Endothelial cell of umbilical vein (primary cell): ENCODE measurements at regions not wholly inside any gene's neighbourhood (a gene's known extent, or its start where the extent isn't known, plus 50 kb on each side); places are given as distances from the start of the nearest gene placed in this dataset.

Experiments
- BruUV-seq: library from RNA; stranded (reverse); fragments of 400-500 nt; replicated peaks from 2 replicates; lab custom pipeline; 2021; lab: Mats Ljungman, UMichigan
- CTCF ChIA-PET: fragments of 300-600, 350-600 bp; sonication (Branson Sonifier 250); formaldehyde crosslinking; loops from one replicate; lab custom pipeline; 2021; ENCODE audit warnings: antibody characterized with exemption, inconsistent platforms; lab: Charles Lee
- POLR2A ChIA-PET: fragments of 300-600, 350-600 bp; sonication (Branson Sonifier 250); formaldehyde crosslinking; loops from one replicate; lab custom pipeline; 2021; ENCODE audit warnings: antibody characterized with exemption, inconsistent platforms; lab: Charles Lee
- DNase-seq: peaks from one replicate; pipeline ENCODE4 v3.0.0-alpha.2; 2011; ENCODE audit warnings: low read depth, low spot score
- FAIRE-seq: peaks from 2 replicates; lab custom pipeline; 2011; peaks lifted over from hg19 to GRCh38; lab: Jason Lieb, UNC
- H2AFZ ChIP-seq: 2 replicates; pipeline ENCODE4 v1.6.0; 2012; ENCODE audit warnings: low read depth, low read length, control low read depth, inconsistent platforms
- H3K27ac ChIP-seq: 2 replicates; pipeline ENCODE4 v1.5.1; 2011; ENCODE audit warnings: low read depth, mild to moderate bottlenecking, control low read depth, low read length, moderate library complexity; ENCODE audit not compliant: insufficient read depth
- H3K27me3 ChIP-seq, 2 experiments: 2 replicates each; pipeline versions ENCODE4 v1.6.0 to v1.6.1; 2011; ENCODE audit warnings: low read length in 2 of 2, mixed read lengths in 1 of 2; ENCODE audit not compliant: control insufficient read depth in 2 of 2, insufficient read depth in 2 of 2
- H3K36me3 ChIP-seq, 2 experiments: 2 replicates in 1 of 2; 3 replicates in 1 of 2; pipeline ENCODE4 v1.5.1; 2011; ENCODE audit warnings: low read length in 2 of 2, mild to moderate bottlenecking in 1 of 2, moderate library complexity in 1 of 2; ENCODE audit not compliant: control insufficient read depth in 2 of 2, insufficient read depth in 2 of 2; ENCODE audit errors: extremely low read depth in 1 of 2
- H3K4me1 ChIP-seq: 3 replicates; pipeline ENCODE4 v1.5.1; 2011; ENCODE audit warnings: mild to moderate bottlenecking, low read length; ENCODE audit not compliant: control insufficient read depth, insufficient read depth; ENCODE audit errors: extremely low read depth
- H3K4me2 ChIP-seq: 2 replicates; pipeline ENCODE4 v1.6.1; 2011; ENCODE audit warnings: low read length, control low read depth, mixed read lengths; ENCODE audit not compliant: insufficient read depth
- H3K4me3 ChIP-seq, 3 experiments: fragments of 200-600 bp in 1 of 3; sonication (generic), shearing (Covaris generic) in 1 of 3; replicated peaks in 1 of 3; 2 replicates each; pipeline ENCODE4 v1.5.1; 2011 to 2016; ENCODE audit warnings: control low read depth in 3 of 3, low read length in 3 of 3, mild to moderate bottlenecking in 2 of 3, inconsistent platforms in 1 of 3, low read depth in 1 of 3, moderate library complexity in 1 of 3; ENCODE audit not compliant: insufficient read depth in 1 of 3
- H3K79me2 ChIP-seq: 2 replicates; pipeline ENCODE4 v1.6.0; 2012; ENCODE audit warnings: low read length, inconsistent platforms; ENCODE audit not compliant: control insufficient read depth, insufficient read depth
- H3K9ac ChIP-seq: replicated peaks from 2 replicates; pipeline ENCODE3; 2011; ENCODE audit warnings: low read length, control low read depth; ENCODE audit not compliant: insufficient read depth; ENCODE audit errors: extremely low read depth
- H3K9me1 ChIP-seq: replicated peaks from 3 replicates; pipeline ENCODE4 v1.6.0; 2011; ENCODE audit warnings: mild to moderate bottlenecking, low read length; ENCODE audit not compliant: control insufficient read depth, insufficient read depth; ENCODE audit errors: extremely low read depth
- H3K9me3 ChIP-seq: replicated peaks from 2 replicates; pipeline ENCODE4 v1.5.1; 2012; ENCODE audit warnings: low read length, inconsistent platforms; ENCODE audit not compliant: control insufficient read depth, insufficient read depth
- H4K20me1 ChIP-seq: replicated peaks from 2 replicates; pipeline ENCODE3; 2011; ENCODE audit warnings: mild to moderate bottlenecking, low read length; ENCODE audit not compliant: control insufficient read depth, insufficient read depth; ENCODE audit errors: extremely low read depth
- EZH2 ChIP-seq: IDR thresholded peaks from 2 replicates; pipeline ENCODE4 v1.6.1; 2012; ENCODE audit warnings: borderline replicate concordance, low read depth, mild to moderate bottlenecking, moderate library complexity, low read length, inconsistent platforms; ENCODE audit not compliant: severe bottlenecking
- FOS ChIP-seq: IDR thresholded peaks from 2 replicates; pipeline ENCODE4 v1.6.1; 2011; ENCODE audit warnings: mild to moderate bottlenecking, low read length, moderate library complexity, borderline replicate concordance; ENCODE audit not compliant: insufficient read depth
- GATA2 ChIP-seq: IDR thresholded peaks from 2 replicates; pipeline ENCODE4 v1.7.0; 2011; ENCODE audit warnings: low read depth, mild to moderate bottlenecking, moderate library complexity, mixed read lengths, low read length; ENCODE audit not compliant: insufficient read length, insufficient read depth
- JUN ChIP-seq: IDR thresholded peaks from 2 replicates; pipeline ENCODE4 v1.6.1; 2011; ENCODE audit warnings: borderline replicate concordance, low read depth; ENCODE audit not compliant: insufficient read length, insufficient read depth
- MYC ChIP-seq: IDR thresholded peaks from one replicate; pipeline ENCODE4 v1.6.1; 2011; ENCODE audit warnings: mild to moderate bottlenecking, low read depth, low read length
- POLR2A ChIP-seq: IDR thresholded peaks from 2 replicates; pipeline ENCODE4 v1.6.1; 2012; ENCODE audit warnings: low read depth, mild to moderate bottlenecking, control low read depth, low read length
- POLR2AphosphoS5 ChIP-seq: IDR thresholded peaks from 2 replicates; pipeline ENCODE4 v1.6.1; 2012; ENCODE audit warnings: low read depth, mild to moderate bottlenecking, control low read depth, low read length, moderate library complexity; ENCODE audit not compliant: insufficient read depth
- dilution Hi-C: fragments of 300-500 bp; cut with MboI; formaldehyde crosslinking; loops from one replicate; pipeline ENCODE4 v1.15.0; 2019; ENCODE audit warnings: low sequenced_read_pairs; ENCODE audit not compliant: extremely low pct_ligation_motif_present
- intact Hi-C: fragments of 100-400 bp; cut with micrococcal nuclease; formaldehyde crosslinking; loops from one replicate; pipeline ENCODE4 v1.10.0; 2022
- TF ChIP-seq, protein P1 (sequence below): IDR thresholded peaks from 2 replicates; pipeline ENCODE4 v1.6.1; 2011; ENCODE audit not compliant: insufficient read depth, insufficient read length
- TF ChIP-seq, protein P2 (sequence below), 2 donors: IDR thresholded peaks; 1 replicate in 1 of 2; 2 replicates in 1 of 2; pipeline ENCODE4 v1.5.1; 2011; ENCODE audit warnings: low read length in 2 of 2, mild to moderate bottlenecking in 2 of 2, moderate library complexity in 2 of 2, control low read depth in 1 of 2, inconsistent platforms in 1 of 2, low read depth in 1 of 2; ENCODE audit not compliant: insufficient read depth in 1 of 2; ENCODE audit errors: extremely low read depth in 1 of 2

DNA sequence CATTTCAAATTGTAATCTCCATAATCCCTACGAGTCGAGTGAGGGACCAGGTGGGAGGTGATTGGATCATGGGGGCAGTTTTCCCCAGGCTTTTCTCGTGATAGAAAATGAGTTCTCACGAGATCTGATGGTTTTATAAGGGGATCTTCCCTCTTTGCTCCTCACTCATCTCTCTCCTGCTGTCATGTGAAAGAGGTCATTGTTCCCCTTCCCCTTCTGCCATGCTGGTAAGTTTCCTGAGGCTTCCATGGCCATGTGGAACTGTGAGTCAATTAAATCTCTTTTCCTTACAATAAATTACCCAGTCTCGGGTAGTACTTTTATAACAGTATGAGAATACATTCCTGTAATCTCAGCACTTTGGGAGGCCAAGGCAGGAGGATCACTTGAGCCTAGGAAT is 76.7 kb upstream of the MARCHF10 start:
- ChIA-PET POLR2A (no interaction called here), CTCF (no interaction called here)
- H3K9me1 ChIP-seq = no peaks in the 10 kb centered on the region
- no peaks in the 10 kb centered on the region for H3K36me3 ChIP-seq
- intact Hi-C loops (no loop called here), dilution Hi-C loops (no loop called here)
- TF ChIP-seq GATA2 = no peak
- TF ChIP-seq JUN = no peak
- TF ChIP-seq, protein P1, sequence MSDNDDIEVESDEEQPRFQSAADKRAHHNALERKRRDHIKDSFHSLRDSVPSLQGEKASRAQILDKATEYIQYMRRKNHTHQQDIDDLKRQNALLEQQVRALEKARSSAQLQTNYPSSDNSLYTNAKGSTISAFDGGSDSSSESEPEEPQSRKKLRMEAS = no peak
- no peak for TF ChIP-seq POLR2A
- no peak for TF ChIP-seq EZH2
- no peak for TF ChIP-seq MYC
- TF ChIP-seq, protein P2, sequence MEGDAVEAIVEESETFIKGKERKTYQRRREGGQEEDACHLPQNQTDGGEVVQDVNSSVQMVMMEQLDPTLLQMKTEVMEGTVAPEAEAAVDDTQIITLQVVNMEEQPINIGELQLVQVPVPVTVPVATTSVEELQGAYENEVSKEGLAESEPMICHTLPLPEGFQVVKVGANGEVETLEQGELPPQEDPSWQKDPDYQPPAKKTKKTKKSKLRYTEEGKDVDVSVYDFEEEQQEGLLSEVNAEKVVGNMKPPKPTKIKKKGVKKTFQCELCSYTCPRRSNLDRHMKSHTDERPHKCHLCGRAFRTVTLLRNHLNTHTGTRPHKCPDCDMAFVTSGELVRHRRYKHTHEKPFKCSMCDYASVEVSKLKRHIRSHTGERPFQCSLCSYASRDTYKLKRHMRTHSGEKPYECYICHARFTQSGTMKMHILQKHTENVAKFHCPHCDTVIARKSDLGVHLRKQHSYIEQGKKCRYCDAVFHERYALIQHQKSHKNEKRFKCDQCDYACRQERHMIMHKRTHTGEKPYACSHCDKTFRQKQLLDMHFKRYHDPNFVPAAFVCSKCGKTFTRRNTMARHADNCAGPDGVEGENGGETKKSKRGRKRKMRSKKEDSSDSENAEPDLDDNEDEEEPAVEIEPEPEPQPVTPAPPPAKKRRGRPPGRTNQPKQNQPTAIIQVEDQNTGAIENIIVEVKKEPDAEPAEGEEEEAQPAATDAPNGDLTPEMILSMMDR (IDR thresholded peaks at IDR 0.05; ENCODE audit: extremely low read depth in 1 of 2, insufficient read depth in 1 of 2, low read depth in 1 of 2, low read length in 2 of 2) = no peak
- no peak for TF ChIP-seq POLR2AphosphoS5
- no peak for TF ChIP-seq FOS
- no peaks in the 10 kb centered on the region for H3K27me3 ChIP-seq
- BruUV-seq = no TSS peak
- no peak overlapping the region for H3K9ac ChIP-seq
- DNase-seq (no peak), FAIRE-seq (no peak)
- no peak overlapping the region for H2AFZ ChIP-seq
- no peak overlapping the region for H3K4me3 ChIP-seq
- H3K27ac ChIP-seq = no peak overlapping the region
- peaks cover 9% of the 10 kb centered on the region for H3K4me1 ChIP-seq
- no peaks in the 10 kb centered on the region for H3K9me3 ChIP-seq
- no peaks in the 10 kb centered on the region for H4K20me1 ChIP-seq
- H3K4me2 ChIP-seq = no peak overlapping the region
- H3K79me2 ChIP-seq = no peaks in the 10 kb centered on the region
